WTC11 (cell line): ENCODE measurements at regions not wholly inside any gene's neighbourhood (a gene's known extent, or its start where the extent isn't known, plus 50 kb on each side); places are given as distances from the start of the nearest gene placed in this dataset.

ENCODE experiments used
- ESRRA ChIP-seq: sonication (generic); formaldehyde crosslinking; IDR thresholded peaks from 2 replicates; pipeline ENCODE4 v1.8.1; 2022; ENCODE audit warnings: mild to moderate bottlenecking, missing genetic modification reagents, borderline replicate concordance
- FOXK1 ChIP-seq: sonication (generic); formaldehyde crosslinking; IDR thresholded peaks from 2 replicates; pipeline ENCODE4 v1.8.0; 2022; ENCODE audit warnings: mild to moderate bottlenecking, moderate library complexity, missing genetic modification reagents
- FOXP1 ChIP-seq: sonication (generic); formaldehyde crosslinking; IDR thresholded peaks from 2 replicates; pipeline ENCODE4 v1.8.0; 2022; ENCODE audit warnings: missing genetic modification reagents, mild to moderate bottlenecking, moderate library complexity, borderline replicate concordance
- FOXP4 ChIP-seq: sonication (generic); formaldehyde crosslinking; IDR thresholded peaks from 2 replicates; pipeline ENCODE4 v1.8.0; 2022; ENCODE audit warnings: mild to moderate bottlenecking, missing genetic modification reagents
- IRF2 ChIP-seq: sonication (generic); formaldehyde crosslinking; IDR thresholded peaks from 2 replicates; pipeline ENCODE4 v1.8.0; 2022; ENCODE audit warnings: low read depth, missing genetic modification reagents, borderline replicate concordance
- NFYB ChIP-seq: sonication (generic); formaldehyde crosslinking; conservative IDR thresholded peaks from 2 replicates; pipeline ENCODE4 v1.8.0; 2022; ENCODE audit warnings: low read depth, missing genetic modification reagents
- NR3C1 ChIP-seq: sonication (generic); formaldehyde crosslinking; conservative IDR thresholded peaks from 2 replicates; pipeline ENCODE4 v1.8.1; 2023; ENCODE audit warnings: low read depth, mild to moderate bottlenecking, missing genetic modification reagents
- TCF7 ChIP-seq: sonication (generic); formaldehyde crosslinking; IDR thresholded peaks from 2 replicates; pipeline ENCODE4 v1.8.0; 2022; ENCODE audit warnings: mild to moderate bottlenecking, low read depth, missing genetic modification reagents, moderate library complexity
- TEAD4 ChIP-seq: sonication (generic); formaldehyde crosslinking; IDR thresholded peaks from 2 replicates; pipeline ENCODE4 v1.8.0; 2022; ENCODE audit warnings: mild to moderate bottlenecking, missing genetic modification reagents
- ZNF671 ChIP-seq: fragments of 250-450 bp; sonication (Bioruptor Pico); IDR thresholded peaks from 2 replicates; pipeline ENCODE4 v1.8.0; 2021; ENCODE audit warnings: mild to moderate bottlenecking
- TF ChIP-seq, protein P1 (sequence below): fragments of 200-600 bp; IDR thresholded peaks from 2 replicates; pipeline ENCODE4 v1.8.0; 2022; ENCODE audit warnings: antibody characterized with exemption
- TF ChIP-seq, protein P2 (sequence below): sonication (generic); formaldehyde crosslinking; IDR thresholded peaks from 2 replicates; pipeline ENCODE4 v1.8.0; 2022; ENCODE audit warnings: mild to moderate bottlenecking, missing genetic modification reagents
- TF ChIP-seq, protein P3 (sequence below): sonication (generic); formaldehyde crosslinking; IDR thresholded peaks from 2 replicates; pipeline ENCODE4 v1.8.1; 2022; ENCODE audit warnings: low read depth, missing genetic modification reagents, borderline replicate concordance

DNA sequence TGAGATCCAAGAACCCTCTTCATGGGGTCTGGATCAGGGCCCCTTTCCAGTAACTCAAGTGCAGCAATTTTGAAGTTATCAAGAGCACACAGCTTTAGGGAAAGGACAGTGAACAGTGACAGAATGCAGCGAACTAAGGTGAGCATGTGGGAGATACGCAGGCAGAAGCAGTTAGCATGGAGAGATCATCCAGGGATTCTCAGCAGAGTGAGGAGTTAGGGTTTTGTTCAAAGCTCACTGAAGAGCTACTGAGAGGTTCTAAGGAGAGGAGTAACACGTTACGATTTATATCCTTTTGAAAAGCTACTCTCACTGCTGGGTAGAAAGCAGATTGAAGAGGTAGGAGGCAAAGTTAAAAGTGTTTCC, 83.6 kb upstream of the MPP7 start:
- no peak for TF ChIP-seq IRF2 (CRISPR knock-in tag)
- TF ChIP-seq, protein P1, sequence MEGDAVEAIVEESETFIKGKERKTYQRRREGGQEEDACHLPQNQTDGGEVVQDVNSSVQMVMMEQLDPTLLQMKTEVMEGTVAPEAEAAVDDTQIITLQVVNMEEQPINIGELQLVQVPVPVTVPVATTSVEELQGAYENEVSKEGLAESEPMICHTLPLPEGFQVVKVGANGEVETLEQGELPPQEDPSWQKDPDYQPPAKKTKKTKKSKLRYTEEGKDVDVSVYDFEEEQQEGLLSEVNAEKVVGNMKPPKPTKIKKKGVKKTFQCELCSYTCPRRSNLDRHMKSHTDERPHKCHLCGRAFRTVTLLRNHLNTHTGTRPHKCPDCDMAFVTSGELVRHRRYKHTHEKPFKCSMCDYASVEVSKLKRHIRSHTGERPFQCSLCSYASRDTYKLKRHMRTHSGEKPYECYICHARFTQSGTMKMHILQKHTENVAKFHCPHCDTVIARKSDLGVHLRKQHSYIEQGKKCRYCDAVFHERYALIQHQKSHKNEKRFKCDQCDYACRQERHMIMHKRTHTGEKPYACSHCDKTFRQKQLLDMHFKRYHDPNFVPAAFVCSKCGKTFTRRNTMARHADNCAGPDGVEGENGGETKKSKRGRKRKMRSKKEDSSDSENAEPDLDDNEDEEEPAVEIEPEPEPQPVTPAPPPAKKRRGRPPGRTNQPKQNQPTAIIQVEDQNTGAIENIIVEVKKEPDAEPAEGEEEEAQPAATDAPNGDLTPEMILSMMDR = no peak
- no peak for TF ChIP-seq TEAD4 (CRISPR knock-in tag)
- TF ChIP-seq ESRRA = no peak
- TF ChIP-seq FOXP4 (CRISPR knock-in tag) = no peak
- TF ChIP-seq FOXK1 = no peak
- no peak for TF ChIP-seq NR3C1 (CRISPR knock-in tag)
- TF ChIP-seq, protein P2, sequence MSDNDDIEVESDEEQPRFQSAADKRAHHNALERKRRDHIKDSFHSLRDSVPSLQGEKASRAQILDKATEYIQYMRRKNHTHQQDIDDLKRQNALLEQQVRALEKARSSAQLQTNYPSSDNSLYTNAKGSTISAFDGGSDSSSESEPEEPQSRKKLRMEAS = no peak
- no peak for TF ChIP-seq TCF7
- TF ChIP-seq FOXP1 (CRISPR knock-in tag) = no peak
- no peak for TF ChIP-seq NFYB (CRISPR knock-in tag)
- TF ChIP-seq, protein P3, sequence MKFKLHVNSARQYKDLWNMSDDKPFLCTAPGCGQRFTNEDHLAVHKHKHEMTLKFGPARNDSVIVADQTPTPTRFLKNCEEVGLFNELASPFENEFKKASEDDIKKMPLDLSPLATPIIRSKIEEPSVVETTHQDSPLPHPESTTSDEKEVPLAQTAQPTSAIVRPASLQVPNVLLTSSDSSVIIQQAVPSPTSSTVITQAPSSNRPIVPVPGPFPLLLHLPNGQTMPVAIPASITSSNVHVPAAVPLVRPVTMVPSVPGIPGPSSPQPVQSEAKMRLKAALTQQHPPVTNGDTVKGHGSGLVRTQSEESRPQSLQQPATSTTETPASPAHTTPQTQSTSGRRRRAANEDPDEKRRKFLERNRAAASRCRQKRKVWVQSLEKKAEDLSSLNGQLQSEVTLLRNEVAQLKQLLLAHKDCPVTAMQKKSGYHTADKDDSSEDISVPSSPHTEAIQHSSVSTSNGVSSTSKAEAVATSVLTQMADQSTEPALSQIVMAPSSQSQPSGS (CRISPR knock-in tag) = no peak
- TF ChIP-seq ZNF671 (CRISPR knock-in tag) = no peak
